Stimulated activated CD8-positive, alpha-beta memory T cell treated with anti-CD3 and anti-CD28 coated beads, Interleukin-7, amount 100 ng/mL, for 4 hours (primary cell): ENCODE measurements at regions not wholly inside any gene's neighbourhood (a gene's known extent, or its start where the extent isn't known, plus 50 kb on each side); places are given as distances from the start of the nearest gene placed in this dataset.

Experiments used
- DNase-seq, 2 donors: peaks; one replicate each; pipeline ENCODE4 v3.0.0-alpha.2; 2020; ENCODE audit warnings: low read depth in 2 of 2

DNA sequence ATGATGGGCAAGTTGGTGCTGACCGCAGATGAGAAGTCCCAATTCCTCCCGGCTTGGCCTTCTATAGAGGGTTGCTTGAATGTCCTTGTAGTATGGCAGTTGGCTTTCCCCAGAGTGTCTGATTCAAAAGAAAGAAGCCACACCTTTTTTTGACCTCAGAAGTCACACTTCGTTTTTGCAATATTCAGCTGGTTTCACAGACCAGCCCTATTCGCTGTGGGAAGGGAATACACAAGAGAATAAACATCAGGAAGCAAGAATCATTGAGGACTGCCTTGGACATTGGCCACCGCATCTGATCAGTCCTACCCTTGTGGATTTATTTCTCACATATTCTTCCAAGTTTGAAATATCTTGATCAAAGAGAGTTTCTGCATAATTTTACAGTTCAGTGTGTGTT is 228.6 kb upstream of the SUCLG2 start:
- no peak for DNase-seq

DNA sequence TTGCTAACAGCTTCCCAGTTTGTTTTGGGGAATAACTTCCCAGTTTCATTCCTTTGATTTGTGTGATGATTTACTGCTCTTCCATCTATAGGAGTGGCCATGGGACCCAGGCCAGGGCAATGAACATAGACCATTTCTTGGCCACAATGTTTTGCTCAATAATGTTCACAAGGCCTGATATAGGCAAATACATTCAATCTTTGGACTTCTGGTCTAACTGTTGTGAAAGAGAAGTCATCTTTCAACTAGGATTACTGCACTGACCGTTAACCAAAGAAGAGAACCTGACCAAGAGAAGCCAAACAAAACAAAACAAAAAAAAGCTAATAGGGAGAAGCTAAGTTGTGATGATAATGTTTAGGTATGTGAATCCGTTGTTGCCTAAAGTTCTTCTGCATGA is 221.8 kb upstream of the SUCLG2 start:
- no peak for DNase-seq

DNA sequence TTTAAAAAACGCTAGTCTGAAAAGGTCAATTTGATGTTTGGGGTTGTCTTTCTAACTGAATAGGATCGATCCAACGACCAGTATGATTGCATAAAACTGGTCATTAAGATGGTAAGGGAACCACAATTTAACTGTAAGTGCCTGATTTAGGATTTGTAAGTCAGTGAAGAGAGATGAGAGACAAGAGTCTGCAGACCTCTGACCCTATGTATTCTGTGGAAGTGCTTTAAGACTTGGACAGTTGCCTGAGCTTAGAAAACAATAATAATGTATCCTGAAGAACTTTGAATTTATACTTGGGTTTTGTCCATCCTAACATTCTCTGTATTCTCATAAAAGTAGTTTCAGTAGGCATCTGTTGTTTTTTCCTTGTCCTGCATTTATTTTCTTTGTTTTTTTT is 221.4 kb upstream of the SUCLG2 start:
- no peak for DNase-seq

DNA sequence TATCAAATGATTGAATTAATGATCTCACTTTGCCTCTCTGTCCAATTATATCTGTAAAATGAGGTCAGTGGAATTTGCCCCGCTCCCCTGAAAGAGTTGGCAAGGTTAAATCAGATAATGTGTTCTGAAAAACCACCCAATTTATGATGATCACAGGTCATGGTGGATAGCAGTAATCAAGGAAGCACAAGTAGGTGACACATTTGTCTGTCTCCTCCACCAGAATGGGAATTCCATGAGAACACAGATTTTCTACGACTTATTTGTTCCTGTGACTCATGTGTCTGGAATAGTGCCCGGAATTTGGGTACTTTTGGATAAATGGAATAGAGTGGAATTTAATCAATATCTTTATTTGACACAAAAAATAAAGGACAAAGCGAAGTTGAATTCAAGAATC is 220.9 kb upstream of the SUCLG2 start:
- DNase-seq, result no peak

DNA sequence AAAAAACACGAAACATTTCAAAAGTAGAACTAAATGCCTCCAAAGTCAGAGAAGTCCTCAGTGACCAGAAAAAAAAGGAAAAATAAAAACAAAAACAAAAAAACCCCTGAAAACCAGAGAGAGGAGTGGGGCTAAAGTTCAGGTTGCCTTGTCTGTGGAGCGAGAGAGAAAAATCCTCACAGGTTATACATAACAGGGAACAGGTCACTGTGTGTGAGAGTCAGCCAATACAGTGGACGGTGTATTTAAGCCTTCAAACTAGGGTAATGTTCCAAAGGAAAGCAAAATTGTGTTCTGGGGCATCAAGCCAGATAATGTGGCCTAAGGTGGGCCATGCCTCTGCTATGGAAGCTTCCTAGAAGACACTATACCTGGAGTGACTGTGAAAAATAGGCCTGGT is 216.1 kb upstream of the SUCLG2 start:
- no peak for DNase-seq

DNA sequence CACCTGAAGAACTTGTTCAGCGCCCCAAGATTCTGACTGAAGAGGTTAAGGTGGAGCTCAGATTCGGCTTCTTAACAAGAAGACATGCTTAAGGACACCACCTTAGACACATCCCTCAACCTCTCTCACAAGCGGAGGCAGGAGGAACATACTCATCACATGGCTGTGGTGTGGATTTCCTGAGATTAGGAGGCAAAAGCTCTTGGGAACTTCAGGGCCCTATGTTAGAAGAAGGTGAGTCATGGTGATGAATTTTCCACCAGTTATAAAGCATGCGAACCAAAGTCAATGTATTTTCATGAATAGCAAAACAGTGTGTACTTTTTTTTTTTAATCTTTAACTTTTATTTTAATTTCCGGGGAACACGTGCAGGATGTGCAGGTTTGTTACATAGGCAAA is 212.2 kb upstream of the SUCLG2 start:
- DNase-seq, result no peak

DNA sequence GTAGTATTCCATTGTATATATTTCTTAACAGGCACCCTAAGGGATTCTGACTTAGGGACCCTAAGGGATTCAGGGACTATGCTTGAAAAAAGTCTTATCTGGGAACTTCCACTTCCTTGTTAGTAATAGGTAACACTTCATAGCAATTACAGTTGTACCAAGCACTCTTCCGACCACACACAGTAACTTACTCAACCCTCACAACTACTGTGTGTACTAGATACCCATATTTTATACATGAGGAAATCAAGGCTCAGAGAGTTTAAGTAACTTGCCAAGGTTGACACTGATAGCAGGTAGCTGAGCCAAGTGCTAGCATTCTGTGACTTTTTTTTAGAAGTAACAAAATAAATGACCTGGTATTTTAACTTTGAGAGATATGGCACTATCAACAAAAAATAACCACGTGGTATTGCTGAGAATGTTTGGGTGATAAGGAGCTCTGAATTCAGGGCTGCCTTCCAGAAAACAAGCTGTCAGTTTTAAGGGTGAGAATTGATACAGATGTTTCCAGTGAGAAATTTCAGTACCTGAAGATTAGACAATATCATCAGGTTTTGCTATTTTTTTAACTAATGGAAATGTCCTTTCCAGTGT is 210.3 kb upstream of the SUCLG2 start:
- no peak for DNase-seq

DNA sequence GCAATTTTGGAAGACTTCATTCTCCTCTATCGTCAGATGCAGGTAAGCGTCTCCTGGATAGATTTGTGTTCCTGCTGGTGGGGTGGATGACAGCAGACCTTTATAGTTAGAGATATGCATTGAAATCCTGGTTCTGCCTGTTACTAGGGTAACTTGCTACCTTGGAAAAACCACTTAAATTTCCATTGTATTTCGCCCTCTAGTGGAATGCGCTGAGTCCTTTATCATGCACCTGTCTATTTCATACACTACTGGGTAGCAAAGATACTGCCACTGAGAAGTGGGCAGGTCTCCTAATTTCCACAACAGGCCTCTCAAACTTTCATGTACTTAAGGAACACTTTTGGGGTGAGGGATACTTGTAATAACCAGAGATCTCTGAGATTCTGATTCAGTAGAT is 209.5 kb upstream of the SUCLG2 start:
- no peak for DNase-seq

DNA sequence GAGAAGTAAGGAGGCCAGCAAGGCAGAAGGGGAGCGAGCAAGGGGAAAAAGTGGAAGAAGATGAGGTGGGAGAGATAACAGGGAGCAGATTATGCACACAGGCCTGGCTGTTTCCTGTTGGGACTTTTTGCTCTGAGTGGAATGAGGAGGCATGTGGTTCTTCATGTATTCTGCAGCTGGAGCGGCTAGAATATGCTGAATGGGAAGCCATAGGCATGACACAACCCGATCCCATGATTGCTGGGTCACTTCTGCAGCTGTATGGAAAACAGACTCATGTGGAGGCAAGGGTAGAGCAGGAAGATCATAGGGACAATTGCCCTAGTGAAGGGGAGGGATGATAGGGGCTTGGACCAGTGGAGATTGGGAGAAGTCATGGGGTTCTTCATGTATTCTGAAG is 206.0 kb upstream of the SUCLG2 start:
- no peak for DNase-seq

DNA sequence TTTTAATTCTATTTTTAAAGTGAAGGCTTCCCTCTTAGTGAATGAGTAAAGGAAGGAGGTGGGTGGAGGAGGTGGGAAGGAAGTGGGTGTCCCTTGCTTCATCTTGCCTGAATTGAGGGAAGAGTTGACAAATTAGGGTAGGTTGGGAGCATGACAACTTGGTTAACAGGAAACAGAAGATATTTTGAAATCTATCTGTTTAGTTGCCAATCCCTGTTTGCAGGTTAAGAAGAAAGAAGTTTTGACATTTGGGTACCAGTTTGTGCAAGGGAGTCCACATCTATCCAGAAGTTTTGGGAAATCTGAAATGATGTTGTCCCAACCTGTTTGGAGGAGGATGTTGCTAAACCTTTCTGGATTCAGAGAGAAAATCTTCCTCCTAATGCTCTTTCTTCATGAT is 204.1 kb upstream of the SUCLG2 start:
- DNase-seq, result no peak

DNA sequence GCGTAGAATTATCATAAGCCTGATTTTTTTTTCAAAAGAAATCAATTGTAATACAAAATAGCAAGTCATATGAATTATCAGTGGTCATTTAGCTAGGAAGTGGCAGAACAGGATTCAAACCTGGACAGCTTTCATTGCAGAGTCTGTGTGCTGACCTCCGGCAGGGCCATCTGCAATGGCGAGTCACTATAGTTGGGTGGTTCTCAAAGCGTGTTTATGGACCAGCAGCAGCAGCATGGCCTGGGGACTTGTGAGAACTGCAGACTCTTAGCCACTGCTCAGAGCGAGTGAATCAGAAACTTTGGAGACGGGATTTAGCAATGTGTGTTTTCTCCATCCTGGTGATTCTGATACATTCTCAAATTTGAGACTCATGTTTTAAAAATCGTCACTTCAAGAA is 202.3 kb upstream of the SUCLG2 start:
- no peak for DNase-seq

DNA sequence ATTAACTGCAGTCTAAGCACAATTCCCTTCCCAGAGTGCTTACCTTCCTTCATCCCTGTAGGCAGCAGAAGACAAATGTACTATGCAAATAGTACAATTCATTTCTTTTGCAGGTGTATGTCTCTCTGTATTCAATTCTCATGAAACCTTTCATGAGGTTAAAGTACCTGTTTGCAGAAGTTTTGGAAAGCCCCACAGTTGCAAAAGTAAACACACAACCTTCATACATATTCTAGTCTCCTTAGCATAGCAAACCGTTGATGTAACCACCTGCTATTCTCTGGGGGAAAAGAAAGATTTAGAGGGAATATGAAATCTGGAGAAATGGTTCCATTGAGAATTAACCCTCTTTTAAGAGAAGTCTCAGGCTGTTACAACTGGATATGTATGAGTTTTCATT is 200.3 kb upstream of the SUCLG2 start:
- no peak for DNase-seq

DNA sequence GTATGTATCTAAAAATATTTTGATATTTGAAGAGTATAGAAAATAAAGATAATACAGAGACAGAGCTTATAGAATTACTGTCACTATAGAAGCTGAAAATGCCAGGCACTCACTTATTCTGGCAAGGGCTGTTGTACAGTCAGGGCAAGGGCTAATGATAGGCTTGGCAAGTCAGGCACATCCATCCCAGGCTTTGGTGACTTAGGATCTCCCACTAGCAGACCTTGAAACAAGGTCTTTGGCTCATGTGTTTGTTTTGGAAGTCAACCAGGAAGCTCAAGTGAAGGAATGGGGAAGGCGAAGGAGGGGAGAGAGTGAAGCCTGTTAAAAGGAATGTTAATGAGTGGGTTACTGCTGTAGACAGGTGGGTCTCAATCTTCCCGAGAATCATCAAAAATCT is 199.1 kb upstream of the SUCLG2 start:
- DNase-seq, result no peak

DNA sequence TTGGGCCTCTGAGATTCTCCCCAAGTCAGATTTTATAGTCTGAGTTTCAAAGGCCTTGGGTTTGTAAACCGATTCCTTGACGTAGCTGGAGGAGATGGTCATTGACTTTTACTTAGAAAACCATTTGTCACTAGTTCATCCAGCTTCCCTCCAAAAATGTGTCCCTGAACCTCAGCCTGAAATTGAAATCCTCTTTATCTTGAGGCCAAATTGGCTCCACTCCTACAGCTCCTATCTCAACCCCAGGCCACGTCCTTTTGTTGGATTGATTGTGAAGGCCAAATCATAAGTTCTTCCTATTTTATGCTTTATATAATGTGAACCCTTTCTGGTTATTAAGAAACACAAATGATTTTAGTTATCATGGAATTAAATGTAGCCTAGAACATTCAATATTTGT is 193.9 kb upstream of the SUCLG2 start:
- no peak for DNase-seq

DNA sequence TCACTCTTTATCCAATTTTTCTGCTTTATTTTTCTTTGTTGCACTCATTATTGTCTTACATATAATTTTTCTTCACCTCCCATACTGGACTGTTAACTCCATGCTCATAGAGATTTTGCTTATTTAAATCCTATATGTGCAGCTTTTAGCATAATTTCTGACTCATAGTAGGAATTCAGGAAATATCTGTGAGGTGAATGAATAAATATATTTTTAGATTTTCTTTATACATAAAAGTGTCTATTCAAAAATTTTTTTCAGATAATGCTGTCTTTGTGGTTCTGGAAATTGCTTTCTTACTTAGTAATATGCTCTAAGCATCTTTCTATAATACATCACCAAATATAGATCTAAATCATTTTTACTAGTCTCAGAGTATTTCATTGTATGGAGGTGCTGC is 191.8 kb upstream of the SUCLG2 start:
- DNase-seq, result no peak

DNA sequence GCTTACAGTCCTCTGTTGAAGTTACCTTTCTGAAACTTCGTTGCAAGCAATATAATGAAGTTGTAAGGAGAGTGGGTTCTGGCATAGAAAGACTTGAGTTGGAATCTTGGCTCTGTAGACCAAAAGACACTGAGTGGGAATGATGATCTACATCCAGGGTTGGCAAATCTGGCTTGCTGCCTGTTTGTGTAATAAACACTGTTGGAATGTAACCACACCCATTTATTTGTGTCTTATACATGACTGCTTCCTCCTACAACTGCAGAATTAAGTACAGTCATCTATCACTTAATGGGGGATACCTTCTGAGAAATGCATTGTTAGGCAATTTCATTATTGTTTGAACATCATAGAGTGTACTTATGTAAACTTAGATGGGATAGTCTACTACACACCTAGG is 178.4 kb upstream of the SUCLG2 start:
- DNase-seq, result no peak

DNA sequence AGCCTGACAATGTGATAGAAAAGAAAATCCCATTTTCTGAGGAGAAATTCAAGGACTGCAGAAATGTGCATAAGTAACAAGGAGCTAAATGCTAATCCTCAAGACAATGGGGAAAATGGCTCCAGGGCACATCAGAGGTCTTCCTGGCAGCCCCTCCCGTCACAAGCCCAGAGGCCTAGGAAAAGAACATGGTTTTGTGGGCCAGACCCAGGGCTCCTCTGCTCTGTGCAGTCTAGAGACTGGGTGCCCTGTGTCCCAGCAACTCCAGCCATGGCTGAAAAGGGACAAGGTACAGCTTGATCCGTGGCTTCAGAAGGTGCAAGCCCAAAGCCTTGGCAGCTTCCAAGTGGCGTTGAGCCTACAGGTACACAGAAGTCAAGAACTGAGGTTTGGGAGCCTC is 176.8 kb upstream of the SUCLG2 start:
- no peak for DNase-seq

DNA sequence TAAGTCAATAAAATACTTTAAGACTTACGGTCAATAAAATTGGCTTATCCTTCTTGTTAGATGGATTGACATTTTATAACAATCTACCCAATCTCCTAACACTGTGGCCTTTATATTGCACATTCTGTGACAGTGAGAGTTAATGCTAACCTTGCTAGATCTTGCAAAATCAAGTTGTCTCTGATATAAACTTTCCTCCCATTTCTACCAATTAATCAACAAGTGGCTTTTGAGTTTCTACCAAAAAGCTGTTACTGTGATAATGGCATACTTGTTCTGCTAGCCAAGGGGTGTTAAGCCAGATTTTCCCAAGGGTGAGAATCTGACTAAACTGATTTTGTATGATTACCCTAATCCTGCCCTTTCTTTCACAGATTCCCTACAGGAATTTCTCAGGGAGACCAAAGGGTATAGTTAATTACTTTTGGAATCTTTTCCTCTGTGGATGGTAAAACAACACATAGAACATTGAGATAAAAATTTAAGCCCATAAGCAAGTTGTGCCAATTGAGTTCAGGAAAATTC is 174.1 kb upstream of the SUCLG2 start:
- no peak for DNase-seq

DNA sequence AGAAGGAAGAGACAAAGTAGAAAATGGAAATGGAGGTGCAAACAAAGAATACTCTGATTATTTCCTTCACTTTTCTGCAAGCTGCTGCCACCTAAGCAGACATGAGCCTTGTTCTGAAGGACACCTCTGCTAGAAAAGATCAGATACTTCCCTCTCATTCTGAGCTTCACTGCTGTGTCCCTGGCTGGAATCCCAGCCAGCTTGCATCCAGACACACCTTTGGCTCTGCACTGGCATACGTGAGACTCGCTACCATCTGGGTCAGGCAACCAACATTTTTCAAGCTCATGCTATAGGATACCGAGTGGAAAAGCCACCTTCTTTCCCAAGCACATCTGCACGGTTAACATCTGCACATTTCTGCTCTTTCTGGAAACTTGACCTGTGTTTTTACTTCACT is 166.7 kb upstream of the SUCLG2 start:
- no peak for DNase-seq

DNA sequence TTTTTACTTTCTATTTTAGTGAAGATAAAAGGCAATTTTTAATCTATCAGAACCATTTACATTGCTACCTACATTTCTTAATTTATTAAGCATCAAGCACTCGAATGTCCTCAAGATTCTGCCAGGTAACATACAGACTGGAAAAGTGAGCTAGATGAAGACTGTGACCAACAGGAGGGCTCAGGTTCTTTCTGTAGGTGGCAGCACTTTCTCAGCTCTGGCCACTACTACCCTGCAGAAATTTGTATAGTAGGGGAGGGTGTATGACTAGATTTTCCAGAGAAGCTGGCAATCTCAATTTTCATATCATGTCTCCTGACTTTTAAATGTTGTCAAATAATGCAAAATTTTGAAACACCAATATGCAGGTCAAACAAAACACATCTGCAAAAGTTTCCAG is 165.0 kb upstream of the SUCLG2 start:
- no peak for DNase-seq

DNA sequence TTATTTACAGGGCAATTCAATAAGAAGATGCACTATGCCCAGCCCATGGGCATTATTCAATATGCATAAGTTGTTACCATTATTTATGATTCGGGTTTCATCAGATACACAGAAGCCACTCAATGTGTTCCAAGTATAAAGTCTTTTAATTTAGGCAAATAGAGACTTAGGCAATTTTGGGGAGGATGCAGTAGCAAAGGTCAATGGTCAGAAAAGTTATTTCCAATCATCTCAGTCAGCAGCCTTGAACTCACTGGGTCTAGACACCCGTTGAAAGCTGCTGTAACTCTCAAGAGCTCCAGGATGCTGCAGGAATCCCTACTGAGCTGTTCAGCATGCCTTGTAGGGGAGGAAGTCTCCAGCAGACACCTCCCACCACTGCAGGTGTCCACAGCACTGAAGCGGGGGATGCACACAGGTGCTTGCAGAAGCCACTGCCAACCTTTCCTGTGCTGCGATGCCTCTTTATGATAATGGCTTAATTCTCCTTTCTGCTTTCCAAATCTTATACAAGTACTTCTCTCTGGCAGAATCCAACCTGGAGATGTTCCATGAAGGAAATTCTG is 155.0 kb upstream of the SUCLG2 start:
- no peak for DNase-seq

DNA sequence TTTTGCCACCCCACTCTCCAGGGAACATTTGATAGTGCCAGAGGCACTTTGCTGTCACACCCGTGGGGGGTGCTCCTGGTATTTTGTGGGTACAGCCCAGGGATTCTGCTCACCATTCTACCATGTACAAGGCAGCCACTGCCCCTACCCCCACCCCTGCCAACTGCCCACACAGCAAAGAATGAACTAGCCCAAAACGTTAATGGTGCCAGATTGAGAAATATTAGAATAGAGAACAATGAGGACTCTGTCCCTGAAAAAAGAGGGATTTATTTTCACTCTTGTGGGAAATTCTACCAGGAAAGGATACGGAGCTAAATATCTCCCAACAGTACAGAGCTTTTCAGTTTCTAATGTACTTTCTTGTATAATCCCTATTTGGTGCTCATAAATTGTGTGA is 154.5 kb upstream of the SUCLG2 start:
- DNase-seq, result no peak

DNA sequence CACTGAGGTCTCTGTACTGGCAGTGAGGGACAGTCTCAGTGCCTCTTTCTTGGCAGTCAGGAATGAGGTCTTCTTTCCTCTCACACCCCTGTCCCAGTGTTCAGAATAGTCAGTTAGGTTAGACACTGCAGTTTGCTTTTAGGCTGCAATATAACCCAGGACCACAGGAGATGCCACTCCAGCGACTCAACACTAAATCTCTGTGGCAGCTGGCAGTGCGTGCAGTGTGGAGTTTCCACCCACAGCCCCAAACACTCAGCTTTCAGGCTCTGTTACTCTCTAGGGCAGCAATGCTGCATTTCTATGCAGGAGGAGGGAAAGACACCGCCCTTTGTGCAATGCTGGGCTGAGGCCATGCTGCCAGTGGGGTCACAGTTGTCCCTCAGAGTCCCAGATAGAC is 150.2 kb upstream of the SUCLG2 start:
- no peak for DNase-seq

DNA sequence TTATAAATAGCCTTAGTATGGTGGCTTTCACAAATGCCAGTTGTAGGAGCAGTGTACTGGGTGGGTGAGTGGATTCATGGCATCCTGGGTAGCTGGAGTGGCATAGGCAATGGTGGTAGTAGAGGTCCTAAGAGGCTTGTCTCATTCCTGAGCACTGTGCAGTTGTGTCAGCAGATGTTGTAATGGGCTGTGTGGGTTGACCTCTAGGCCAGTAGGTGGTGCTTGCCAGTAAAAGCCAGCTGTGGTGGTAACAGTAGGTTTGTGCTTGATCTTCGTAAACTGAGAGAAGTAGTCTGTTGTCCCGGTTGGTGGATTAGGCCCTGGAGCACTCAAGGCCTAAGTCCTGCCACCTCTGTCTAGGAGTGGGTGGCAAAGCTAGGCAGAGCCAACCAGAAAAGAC is 149.7 kb upstream of the SUCLG2 start:
- no peak for DNase-seq
